ENCODE measurements at regions not wholly inside any gene's neighbourhood (a gene's known extent, or its start where the extent isn't known, plus 50 kb on each side); places are given as distances from the start of the nearest gene placed in this dataset.

DNA sequence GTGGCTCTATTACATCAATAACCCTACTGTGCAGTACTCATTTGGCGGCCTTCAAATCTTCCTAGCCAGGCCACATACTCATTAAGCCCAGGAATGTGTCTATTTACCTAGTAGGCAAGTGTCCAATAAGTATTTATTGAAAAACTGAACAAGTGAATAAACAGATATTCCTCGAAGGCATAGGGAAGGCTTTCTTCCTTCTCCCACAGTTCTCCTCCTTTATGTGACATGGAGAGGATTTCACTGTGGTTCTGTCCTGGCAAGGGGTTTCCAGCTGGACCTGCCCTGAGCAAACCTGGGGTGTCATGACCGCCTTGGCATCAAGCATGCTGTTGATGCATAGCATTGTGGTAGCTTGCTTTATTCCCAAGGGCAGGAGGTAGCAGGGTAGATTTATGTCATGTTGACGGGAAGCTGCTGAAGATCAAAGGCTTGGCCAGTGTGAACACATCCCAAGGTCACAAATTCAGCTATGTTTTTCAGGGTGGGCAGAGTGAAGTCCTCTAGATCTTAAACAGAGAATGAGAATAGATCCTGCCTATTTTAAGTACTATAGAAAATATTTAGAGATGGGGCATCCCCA, 195.1 kb downstream of the INHBA start:
- no peak overlapping the region for H3K27ac ChIP-seq
- intact Hi-C loops (cut with DNase I; ENCODE audit: low total_unique reads): no loop called here
- WGBS, 5 donors: 60 to 68% (median 62%) methylated on average over 4 of the region's 4 CpGs
- no peaks in the 10 kb centered on the region for H3K9me3 ChIP-seq
- H3K4me3 ChIP-seq: no peak overlapping the region
- H3K27me3 ChIP-seq: no peaks in the 10 kb centered on the region
- no peaks in the 10 kb centered on the region for H3K4me1 ChIP-seq
- H3K36me3 ChIP-seq: no peaks in the 10 kb centered on the region
- DNase-seq: no peak
- TF ChIP-seq POLR2AphosphoS5 (IDR thresholded peaks at IDR 0.05): no peak
- no peak for TF ChIP-seq POLR2A (IDR thresholded peaks at IDR 0.05)
- no peak for TF ChIP-seq EP300 (IDR thresholded peaks at IDR 0.05)
- no peak for TF ChIP-seq CTCF (IDR thresholded peaks at IDR 0.05)

DNA sequence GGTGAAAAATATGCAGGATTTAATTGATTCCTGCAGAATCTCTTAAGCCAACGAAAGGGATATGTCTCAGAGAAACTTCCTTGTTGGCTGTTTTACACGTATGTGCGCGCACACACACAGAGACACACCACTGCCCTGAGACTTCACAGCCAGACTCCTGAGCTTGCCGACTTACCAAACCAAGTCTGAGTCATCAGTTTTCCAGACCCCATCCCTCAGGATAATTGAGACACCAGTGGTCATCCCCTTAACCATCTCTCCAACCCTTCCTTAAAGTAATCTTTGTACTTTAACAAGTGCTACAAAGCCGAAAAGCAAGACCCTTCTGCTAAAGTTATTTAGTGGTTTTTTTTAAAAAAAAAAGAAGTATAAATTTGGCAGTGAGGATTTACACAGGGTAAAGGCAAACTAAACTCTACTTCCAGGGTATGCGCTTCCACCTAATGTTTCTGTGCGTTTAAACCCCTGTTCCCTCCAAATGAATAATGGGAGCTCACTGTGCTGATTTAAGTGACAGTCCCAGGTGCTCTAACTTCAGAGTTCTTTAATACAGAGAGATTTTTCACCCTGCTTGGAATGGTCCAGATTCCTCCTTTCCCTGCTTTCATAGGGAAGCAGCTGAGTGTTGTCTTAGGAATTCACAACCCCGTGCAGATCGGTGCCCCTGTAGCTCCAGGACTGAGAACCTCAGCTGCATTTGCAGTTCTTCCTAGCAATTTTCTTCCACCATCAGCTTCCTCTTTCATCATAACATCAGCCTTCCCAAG, 198.5 kb downstream of the INHBA start:
- Histone ChIP-seq H3K4me1 (no peaks in the 10 kb centered on the region), H3K4me3 (no peak overlapping the region), H3K27ac (no peak overlapping the region), H3K9me3 (no peaks in the 10 kb centered on the region), H3K36me3 (no peaks in the 10 kb centered on the region), H3K27me3 (no peaks in the 10 kb centered on the region)
- intact Hi-C loops (cut with DNase I; ENCODE audit: low total_unique reads): no loop called here
- TF ChIP-seq POLR2AphosphoS5 (IDR thresholded peaks at IDR 0.05) (no peak), POLR2A (IDR thresholded peaks at IDR 0.05) (no peak), CTCF (IDR thresholded peaks at IDR 0.05) (no peak), EP300 (IDR thresholded peaks at IDR 0.05) (no peak)
- DNase-seq: no peak
- WGBS, 5 donors: 77 to 88% (median 87%) methylated on average over 10 of the region's 10 CpGs

DNA sequence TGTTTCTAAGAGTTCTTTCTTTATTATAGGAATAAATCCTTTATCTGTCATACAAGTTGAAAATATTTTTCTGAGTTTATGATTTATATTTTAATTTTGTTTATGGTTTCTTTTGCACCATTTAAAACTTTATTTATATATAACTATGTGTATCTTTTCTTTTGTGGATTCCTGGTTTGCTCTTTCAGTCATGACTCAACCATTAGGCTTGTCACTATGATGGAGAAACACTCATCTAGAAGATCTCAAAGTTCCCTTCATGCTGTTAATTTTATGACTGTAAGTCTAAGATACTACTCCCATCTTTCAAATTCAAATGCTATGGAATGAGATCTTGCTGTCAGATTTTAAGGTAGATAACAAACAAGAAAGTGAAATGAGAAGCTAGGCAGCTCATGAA, 199.5 kb downstream of the INHBA start:
- no peak for TF ChIP-seq CTCF (IDR thresholded peaks at IDR 0.05)
- TF ChIP-seq POLR2A (IDR thresholded peaks at IDR 0.05): no peak
- TF ChIP-seq EP300 (IDR thresholded peaks at IDR 0.05): no peak
- TF ChIP-seq POLR2AphosphoS5 (IDR thresholded peaks at IDR 0.05): no peak
- Histone ChIP-seq H3K27me3 (no peaks in the 10 kb centered on the region), H3K9me3 (no peaks in the 10 kb centered on the region), H3K4me3 (no peak overlapping the region), H3K36me3 (no peaks in the 10 kb centered on the region), H3K4me1 (no peaks in the 10 kb centered on the region), H3K27ac (no peak overlapping the region)
- DNase-seq: no peak
- intact Hi-C loops (cut with DNase I; ENCODE audit: low total_unique reads): no loop called here

- H3K9me3 ChIP-seq: no peaks in the 10 kb centered on the region
- H3K27ac ChIP-seq: no peak overlapping the region
- H3K36me3 ChIP-seq: no peaks in the 10 kb centered on the region
- no peak overlapping the region for H3K4me3 ChIP-seq
- no peak for DNase-seq
- WGBS, 5 donors: 79 to 88% (median 86%) methylated on average over 3 of the region's 3 CpGs
- intact Hi-C loops (cut with DNase I; ENCODE audit: low total_unique reads): no loop called here
- TF ChIP-seq POLR2A (IDR thresholded peaks at IDR 0.05): no peak
- no peak for TF ChIP-seq EP300 (IDR thresholded peaks at IDR 0.05)
- TF ChIP-seq CTCF (IDR thresholded peaks at IDR 0.05): no peak
- TF ChIP-seq POLR2AphosphoS5 (IDR thresholded peaks at IDR 0.05): no peak
- H3K4me1 ChIP-seq: no peaks in the 10 kb centered on the region
- no peaks in the 10 kb centered on the region for H3K27me3 ChIP-seq
These were observed 201.4 kb downstream of the INHBA start for GRCh38 chr7:41501466-41501865.

Measured in stomach (tissue), 8 donors.